EH (cell line): ENCODE measurements at regions not wholly inside any gene's neighbourhood (a gene's known extent, or its start where the extent isn't known, plus 50 kb on each side); places are given as distances from the start of the nearest gene placed in this dataset.
"Not testable (repeated sequence)": the region's sequence is repeated elsewhere in the genome, so short reads cannot be mapped to it uniquely, and the experiment has no call there.

ENCODE experiments used
- DNase-seq: peaks from one replicate; pipeline ENCODE4 v3.0.0-alpha.2; 2015; ENCODE audit warnings: low read depth

DNA sequence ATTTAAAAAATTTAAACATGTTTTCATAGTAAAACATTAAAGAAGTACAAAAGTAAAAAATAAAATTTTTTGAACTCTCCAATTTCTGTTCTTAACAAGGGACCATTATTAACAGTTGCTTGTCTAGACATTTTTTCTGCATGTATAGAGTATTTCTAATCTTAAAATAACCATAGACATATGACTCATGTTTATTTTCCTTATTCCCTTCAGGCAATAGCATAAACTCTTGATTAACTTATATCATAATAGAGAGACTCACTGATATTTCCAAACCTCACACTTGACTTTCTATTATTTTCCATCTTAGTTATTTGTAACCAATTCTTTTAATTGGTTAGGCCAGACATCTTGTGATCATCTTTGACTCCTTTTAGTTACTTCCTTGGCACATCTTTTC, 325.6 kb upstream of the SOX14 start:
- DNase-seq = no peak

DNA sequence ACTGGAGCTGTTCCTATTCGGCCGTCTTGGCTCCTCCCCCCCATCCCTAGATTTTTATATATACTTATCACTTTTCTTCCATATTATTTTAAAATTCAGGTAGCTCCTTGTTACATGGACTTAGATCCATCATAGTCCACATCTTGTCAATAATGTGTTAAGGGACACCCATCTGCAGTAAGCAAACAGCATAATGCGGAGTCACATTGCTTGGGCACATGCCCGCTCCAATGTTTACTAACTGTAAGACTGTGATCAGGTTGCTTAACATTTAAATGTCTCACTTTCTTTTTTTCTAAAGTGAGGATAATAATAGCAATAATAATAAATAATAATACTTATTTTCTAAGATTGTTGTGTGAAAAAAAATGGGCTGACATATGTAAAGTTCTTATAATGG, 303.2 kb upstream of the SOX14 start:
- no peak for DNase-seq

DNA sequence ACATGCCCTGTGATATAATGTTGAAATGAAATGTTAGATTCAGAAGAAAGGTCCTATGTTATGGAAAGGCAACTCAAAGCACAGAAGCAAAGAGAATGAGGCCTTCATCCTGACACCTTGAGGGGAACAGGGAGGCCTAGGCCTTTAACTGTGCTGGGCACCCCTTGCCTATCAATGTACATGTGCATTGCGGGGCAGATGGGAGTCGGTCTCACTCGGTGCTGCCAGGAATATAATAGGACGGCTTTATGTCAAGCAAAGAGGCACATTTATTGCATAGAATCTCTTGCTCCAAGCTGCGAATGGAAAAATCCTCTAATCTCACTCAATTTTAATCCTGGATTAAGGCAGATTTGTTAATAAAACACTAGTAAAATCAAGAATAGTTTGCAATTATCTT, 301.0 kb upstream of the SOX14 start:
- no peak for DNase-seq

DNA sequence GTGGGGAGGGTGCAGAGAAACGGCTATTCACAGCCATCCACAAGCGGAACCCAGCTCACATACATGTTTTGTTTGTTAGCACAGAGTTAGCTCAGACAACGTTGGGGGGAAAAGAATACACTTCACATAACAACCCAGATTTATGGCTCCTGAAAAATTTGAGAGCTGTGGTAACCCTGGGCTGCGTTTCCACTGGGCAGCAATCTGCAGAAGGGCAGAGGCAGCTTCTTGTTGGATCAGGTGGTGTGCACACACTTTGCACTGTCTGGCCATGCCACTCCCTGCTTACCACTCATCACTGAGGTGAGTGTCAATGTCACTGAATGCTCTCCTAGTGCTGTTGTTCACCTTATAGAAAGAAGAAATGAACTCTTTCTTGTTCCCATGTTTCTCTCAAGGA, 299.8 kb upstream of the SOX14 start:
- DNase-seq = no peak

DNA sequence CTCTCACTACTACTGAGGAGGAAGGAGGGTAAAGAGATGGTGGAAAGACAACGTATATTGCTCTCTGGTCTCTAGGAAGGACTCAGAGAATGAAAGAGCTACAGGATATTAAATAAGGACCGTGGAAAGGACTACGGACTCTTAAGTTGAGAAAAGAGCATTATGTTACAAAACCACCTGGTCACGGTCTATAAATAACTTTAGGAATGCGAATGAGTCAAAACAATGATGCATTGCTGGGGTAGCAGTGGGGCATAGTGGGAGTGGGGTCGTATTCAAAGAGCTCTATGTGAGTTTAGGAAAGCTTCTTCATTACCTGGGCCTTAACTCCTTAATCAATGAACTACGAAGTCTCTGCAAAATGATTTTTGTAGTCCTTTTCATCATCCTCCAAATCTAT, 295.7 kb upstream of the SOX14 start:
- DNase-seq = no peak

DNA sequence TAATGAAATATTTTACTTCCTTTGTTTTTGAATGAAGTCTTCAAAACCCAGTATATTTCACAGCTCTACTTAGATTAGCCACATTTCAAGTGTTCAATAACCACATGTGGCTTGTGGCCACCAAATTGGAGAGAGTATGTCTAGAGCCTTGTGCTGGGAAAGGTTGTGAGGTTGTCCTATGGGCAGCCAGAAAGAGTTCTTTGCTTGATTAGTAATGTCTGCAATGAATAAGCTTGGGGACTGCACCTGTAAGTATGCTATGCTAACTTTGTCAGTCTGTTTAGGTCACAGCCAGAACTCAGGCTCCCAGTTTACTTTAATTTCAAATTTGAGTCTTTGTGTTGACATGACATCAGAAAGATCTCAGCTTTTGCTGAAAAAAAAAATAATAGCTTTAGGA, 294.9 kb upstream of the SOX14 start:
- no peak for DNase-seq

DNA sequence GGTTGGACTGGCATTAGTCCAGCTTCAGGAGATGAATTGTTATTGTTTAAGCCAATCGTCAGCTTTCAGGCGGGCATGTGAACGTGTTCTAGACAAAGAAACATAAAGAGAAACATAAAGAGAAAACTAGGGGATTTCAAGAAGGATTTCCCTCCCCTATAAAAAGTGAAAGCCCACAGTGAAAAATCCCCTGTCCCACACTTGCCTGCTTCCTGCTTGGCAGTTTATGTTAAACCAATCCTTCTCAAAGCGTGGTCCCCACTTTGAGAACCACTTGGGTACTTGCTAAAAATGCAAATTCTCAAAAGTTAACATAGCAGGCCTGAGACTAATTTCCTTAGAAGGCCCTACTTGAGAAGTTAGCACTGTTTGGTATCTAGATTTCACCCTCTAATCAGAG, 293.0 kb upstream of the SOX14 start:
- no peak for DNase-seq

DNA sequence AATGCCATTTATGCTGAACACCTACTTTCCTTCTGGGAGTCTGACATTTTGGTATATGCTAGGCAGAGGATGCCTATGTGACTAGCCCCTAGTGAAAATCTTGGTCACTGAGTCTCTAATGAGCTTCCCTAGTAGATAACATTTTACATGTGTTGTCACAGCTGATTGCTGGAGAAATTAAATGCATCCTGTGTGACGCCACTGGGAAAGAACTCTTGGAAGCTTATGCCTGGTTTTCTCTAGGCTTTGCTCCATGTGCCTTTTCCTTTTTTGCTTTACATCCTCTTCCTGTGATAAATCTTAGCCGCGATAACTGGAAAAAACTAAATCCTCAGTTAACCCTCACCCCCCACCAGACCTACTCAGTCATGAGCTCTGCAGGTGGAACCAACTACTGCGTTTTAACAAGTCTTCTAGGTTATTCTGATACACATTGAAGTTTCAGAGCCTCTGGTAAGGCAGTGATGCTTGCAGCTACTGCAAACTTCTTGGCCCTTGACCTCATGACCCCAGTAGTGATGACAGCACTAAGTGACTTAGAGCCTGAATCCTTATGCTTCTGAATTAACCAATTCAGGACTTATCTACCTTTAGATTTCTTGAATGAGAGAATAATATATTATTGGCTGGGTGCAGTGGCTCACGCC, 292.4 kb upstream of the SOX14 start:
- no peak for DNase-seq

DNA sequence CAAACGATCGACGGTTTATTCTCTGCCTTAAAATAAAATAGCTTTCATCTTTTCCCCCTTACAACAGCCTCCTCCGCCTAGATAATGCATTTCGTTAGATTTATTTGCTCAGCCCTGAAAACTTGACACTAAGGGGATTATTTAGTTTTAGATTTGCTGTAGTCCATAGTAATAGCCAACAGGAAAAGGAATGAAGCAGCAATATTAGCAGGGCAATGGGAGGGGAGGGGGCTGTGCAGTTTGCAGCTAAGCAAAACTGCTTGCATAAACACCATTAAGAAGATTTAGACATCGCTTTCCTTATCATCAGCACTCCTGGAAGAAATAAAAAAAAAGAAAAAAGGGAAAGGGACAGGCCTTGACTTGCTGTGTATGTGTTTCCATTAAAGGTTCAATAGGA, 286.5 kb upstream of the SOX14 start:
- no peak for DNase-seq

DNA sequence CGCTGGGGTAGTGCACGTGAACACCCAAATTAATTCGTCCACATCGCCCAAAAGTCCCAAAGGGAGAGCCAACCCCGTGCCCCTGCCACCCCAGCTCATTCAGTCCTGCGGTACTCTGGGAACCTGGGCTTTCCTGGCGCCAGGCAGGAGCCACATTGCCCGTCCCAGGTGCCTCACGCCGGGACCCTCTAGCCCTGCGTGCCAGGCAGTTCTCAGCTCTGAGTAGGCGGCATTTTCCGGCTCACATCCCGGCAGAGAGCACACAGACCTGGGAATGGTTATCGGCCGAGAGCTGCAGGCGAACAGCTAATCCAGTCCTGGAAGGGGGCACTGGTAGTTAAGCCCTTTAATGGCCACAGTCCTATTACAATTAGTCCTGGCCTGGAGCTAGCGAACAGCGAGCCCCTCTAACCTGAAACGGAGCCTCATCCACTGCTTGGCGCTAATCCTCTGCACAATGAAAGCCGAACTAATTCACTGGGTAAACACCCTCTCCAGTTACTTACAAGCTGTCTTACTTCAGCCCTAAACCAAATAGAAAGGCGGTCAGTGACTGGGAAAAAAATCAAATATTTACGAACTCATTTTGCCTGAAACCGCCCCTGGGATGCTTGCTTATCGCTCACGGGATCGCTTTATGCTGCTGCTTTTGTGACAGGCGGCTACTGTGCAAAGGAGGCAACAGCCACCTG, 254.6 kb upstream of the SOX14 start:
- no peak for DNase-seq

DNA sequence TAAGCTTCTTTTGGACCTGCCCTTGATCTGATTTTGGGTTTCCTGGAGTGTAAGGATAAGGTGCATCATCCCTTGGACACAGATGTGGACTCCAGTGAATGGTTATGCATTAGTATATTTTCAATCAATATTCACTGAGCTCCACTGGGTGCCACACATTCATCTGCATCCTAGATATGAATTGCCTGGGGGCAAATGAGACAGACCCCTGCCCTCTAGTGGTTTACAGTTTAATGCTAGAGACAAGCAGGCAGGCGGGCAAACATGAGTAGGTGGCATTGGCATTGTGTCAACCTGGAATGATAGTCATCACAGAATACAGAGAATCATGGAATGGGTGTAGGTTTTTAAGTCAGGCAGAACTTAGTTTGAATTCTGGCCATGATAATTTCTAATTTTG, 252.5 kb upstream of the SOX14 start:
- no peak for DNase-seq

DNA sequence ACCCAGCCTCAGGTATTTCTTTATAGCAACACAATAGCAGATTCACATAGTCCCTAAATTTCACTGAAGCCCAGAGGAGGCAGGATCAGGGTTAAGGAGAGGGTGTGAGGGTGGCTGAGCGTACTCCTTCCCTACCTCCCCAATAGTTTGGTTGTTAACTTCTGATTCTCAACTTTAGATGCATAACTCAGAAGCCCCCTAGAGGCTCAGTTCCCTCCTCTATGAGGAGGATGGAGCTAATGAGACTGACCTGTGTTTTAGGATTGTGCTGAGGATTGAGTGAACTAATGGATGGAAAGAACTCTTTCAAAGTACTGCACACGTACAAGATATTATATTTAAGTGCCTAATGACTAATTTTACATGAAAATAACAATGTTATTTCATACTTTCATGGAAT, 249.3 kb upstream of the SOX14 start:
- DNase-seq = no peak

DNA sequence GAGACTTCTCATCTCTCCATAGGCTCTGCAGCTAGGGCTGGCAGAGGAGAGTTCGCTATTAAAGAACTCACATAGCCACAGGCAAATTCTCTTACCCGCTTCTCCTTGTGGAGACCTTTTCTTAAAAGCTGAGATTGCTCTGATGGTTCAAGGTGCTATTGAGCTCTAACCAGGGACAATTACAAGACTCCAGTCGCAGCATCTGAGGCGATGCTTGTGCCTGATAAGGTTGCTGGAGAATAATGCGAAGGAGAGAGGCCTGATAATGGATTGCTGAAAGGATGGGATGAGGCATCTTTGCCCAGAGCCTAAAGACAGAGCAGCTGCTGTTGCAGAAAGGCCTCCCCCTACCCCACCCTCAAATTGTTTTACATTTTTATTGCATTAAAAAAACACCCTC, 244.5 kb upstream of the SOX14 start:
- DNase-seq = no peak

DNA sequence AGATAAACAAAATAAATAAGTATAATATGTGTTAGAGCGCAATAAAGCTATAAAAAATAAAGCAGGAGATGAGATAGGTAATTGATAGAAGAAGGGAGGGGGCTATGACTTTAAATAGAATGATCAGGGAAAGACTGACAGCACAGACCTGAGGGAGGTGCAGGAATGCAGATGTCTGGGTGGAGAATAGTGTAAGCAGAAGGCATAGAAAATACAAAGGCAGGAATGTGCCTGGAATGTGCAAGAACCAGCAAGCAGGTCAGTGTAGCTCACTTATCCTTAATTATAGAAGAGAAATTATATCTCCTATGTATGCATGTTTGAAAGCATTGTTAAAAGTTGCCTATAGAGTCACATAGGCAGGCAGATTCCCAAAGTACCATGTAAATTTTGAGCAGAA, 239.4 kb upstream of the SOX14 start:
- no peak for DNase-seq

DNA sequence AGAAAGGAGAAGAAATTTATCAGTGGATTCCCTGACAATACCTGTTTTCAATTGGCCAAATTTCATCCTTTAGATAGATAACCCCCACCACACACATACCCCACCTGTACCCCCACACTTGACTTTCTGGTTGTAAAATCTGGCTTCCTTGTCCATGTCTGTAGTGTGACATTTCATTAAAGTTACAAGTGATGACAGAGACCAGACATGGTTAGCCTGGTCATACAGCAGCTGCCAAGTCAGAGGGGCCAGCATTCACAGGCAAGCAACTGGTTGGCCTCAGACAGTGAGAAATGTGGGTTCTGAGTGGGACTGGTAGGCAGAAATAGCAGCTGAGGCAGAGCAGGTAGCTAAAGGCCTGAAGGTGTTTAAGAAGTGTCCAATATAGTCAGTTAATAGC, 238.6 kb upstream of the SOX14 start:
- no peak for DNase-seq

DNA sequence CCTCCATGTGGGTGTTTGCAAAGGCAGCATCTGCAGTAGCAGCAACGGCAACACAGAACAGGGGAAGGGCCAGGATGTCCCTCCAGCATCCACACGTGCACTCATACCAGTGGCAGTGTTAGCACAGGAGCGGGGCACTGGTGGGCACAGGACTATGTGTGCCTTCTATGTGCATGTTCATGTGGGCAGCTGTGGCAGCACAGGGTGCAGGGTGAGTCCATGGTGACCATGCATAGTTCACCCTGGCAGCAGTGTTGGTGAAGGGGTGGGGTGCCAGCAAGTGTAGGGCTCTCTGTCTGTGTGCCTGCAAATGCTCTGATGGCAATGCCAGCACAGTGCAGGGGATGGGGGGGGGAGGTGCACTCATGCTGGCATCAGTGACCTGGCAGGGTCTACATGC, 222.1 kb upstream of the SOX14 start:
- DNase-seq = no peak

DNA sequence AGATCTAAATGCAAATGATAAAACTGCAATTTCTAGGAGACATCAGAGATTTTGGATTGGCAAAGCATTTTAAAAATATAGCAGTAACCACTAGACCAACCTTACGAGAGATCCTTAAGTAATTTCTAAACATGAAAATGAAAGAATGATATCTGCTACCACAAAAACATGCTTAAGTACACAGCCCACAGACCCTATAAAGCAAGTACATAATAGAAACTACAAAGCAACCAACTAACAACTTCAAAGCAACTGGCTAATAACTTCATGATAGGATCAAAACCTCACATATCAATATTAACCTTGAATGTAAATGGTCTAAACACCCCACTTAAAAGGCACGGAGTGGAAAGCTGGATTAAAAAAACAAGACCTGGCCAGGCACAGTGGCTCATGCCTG, 209.9 kb upstream of the SOX14 start:
- DNase-seq = no peak

DNA sequence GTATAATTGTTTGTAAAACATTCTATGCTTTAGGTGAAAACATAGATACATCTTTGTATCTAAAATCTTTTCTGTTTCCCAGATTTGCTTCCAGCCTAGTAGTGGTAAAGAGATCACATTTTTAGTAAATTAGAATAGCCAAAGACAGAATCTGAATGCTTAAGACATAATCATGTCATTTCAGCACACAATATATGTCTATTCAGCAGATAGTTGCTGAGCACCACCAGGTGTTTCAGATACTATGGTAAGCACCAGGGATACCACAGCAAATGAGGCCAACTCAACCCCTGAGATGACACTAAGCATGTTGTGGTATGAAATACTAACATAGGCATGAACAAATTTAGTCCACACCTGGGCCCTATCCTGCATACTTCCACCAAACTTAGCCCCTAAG, 195.2 kb upstream of the SOX14 start:
- no peak for DNase-seq

DNA sequence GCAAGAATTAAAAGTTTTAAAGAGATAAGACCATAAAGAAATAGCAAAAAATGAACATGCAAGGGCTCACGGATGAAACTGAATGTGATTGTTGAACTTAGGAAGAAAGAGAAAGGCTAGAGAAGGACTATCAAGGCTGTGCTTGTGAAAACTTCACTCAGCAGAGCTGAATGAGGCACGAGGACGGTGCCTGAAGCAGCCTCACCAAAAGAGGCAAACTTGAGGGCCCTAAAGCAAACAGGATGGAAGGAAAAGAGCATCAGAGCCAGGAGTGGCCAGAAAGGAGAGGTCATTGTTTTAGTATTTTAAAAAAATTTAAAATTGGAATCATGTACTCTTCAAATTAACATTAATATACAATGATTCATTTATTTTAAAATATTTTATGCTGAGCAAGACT, 191.2 kb upstream of the SOX14 start:
- DNase-seq = no peak

DNA sequence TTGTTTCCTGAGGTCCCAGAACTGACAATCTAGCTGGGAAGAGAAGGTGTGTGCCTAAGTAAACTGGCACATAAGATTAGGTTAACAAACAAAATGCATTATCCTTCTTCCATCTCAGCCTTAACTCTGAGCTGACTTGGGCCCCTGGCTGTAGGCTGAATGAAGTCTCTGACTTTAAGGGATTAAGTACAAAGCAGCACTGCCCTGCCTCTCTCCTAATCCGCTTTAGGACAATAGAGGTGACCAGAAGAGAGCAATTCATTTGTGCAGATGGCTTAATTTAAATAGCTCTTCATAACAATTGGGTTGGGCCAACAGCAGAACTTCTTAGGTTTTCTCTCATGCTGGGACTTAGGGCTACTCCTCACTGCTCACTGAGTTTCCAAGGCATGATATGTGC, 181.6 kb upstream of the SOX14 start:
- DNase-seq = no peak

DNA sequence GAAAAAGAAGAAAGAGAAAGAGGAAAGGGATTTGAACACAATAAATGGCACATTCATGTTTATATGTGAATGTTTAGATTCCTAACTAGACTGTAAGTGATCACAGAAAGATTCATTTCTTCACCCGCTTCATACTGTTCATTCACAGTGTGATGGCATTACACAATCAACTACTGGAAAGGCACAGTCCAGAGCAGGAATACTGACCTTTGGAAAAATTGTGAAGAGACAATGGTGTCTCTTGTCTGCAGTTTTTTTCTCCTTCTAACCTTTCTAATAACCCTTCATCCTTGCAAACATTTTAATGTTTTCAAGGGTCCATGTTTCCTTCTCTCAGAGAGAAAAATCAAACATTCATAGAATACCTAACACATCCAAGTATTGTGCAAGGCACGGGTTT, 180.9 kb upstream of the SOX14 start:
- DNase-seq = no peak

DNA sequence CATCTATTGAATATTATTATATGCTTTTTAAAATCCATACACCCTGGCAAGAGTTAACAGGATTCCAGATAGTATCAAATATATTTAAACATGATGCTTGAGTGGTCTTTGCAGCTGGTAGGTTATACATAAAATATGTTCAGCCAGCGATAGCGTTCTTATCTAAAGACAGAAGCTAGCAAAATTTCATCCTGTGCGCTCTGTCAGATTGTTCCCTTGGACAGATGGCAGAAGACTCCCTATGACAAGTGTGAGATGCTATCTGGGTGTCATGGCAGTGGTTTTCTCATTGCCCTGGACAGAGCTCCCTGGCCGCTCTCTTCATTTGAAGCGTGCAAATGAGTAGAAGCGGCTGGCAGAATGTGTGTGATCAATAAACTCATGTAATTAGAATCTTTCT, 175.2 kb upstream of the SOX14 start:
- no peak for DNase-seq

DNA sequence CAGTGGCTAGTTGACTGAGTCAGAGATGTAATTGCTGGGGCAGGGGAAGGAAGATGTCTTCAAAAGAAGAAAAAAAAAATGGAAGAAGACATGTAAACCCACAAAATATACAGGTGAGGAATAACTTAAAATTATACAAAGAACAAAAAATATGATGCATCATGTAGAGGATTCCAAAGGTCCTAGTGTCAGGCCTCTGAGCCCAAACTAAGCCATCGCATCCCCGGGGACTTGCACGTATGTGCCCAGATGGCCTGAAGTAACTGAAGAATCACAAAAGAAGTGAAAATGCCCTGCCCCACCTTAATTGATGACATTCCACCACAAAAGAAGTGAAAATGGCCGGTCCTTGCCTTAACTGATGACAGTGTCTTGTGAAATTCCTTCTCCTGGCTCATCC, 168.7 kb upstream of the SOX14 start:
- not testable (repeated sequence) for DNase-seq

DNA sequence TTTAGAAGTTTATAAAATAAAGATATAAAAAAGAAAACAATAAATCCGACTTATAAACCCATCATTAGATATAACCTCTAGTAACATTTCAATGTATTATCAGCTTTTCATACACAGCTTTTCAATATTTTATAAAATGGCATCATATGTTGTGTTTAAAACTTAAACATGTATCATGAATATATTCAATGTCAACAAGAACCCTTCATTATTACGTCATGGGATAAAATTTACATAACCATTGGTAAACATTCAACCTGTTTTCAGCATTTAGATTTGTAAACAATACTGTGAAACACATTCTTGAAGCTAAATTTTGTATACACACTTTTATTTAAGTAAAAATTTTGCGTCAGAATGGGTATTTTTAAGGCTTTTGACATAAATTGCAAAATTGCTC, 153.4 kb upstream of the SOX14 start:
- no peak for DNase-seq
